Mucosa of gallbladder (tissue), 1 donor: ENCODE measurements at regions not wholly inside any gene's neighbourhood (a gene's known extent, or its start where the extent isn't known, plus 50 kb on each side); places are given as distances from the start of the nearest gene placed in this dataset.
A peak's percentile ranks its signal among the peaks of the same experiment; 100 is the strongest.

Experiments
- DNase-seq: peaks from one replicate; pipeline ENCODE4 v3.0.0-alpha.2; 2020; ENCODE audit warnings: low spot score
- donor health status: DM: no; HTN: no; CAD: no.

DNA sequence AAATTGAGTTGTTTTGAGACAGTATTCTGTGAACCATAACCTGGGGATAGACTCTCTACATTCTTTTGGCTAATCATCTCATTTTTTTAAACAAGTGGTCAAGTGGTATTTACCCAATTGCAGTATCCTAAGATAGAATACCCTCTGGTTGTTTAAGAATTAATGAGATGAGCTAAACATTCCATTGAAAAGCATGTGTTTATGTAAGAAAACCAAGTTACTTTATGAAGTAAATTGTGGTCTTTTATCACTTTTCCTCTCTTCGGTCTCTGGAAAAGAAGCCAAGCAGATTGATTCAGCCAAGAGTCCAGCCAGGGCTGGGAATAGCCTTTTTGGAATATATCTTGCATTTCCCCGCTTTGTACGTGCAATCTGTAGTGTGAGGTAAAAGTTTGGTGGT lies 185.7 kb upstream of the TOPAZ1 start:
- no peak for DNase-seq

DNA sequence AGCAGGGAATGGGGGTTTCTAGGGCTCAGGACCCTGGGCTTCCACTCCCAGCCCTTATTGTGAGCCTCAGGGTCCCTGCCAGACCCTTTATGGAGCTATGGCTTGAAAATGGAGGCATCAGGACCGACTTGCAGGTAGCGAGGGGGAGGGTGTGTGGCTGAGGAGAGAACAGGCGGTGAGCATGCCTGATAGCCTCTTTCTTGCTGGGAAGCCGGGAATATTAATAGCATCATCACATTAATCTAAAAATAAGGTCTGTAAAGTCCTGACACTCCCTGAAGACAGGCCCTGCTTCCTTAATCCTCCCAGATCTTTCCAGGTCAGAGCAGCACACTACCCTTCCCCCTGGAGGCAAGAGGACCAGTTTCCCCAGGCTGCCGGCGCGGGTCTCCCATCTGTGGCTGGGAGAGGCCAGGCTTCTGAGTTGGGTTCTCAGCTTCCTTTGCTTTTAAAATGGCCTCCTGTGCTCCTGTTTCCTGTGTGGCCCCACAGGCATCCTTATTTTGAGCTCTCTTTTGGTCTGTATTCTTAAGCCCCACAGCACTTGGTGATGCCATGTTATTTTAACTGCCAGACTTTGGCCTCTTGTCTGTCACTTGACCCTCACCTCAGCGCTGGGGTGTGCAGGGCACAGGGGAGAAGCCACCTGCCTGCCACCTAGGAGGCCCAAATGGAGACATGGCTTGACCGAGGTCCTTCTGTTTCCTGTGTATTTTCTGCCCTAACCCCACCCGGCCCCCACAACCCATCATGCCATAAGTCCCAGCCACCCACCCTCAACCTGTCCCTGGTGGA lies 185.0 kb upstream of the TOPAZ1 start:
- no peak for DNase-seq

DNA sequence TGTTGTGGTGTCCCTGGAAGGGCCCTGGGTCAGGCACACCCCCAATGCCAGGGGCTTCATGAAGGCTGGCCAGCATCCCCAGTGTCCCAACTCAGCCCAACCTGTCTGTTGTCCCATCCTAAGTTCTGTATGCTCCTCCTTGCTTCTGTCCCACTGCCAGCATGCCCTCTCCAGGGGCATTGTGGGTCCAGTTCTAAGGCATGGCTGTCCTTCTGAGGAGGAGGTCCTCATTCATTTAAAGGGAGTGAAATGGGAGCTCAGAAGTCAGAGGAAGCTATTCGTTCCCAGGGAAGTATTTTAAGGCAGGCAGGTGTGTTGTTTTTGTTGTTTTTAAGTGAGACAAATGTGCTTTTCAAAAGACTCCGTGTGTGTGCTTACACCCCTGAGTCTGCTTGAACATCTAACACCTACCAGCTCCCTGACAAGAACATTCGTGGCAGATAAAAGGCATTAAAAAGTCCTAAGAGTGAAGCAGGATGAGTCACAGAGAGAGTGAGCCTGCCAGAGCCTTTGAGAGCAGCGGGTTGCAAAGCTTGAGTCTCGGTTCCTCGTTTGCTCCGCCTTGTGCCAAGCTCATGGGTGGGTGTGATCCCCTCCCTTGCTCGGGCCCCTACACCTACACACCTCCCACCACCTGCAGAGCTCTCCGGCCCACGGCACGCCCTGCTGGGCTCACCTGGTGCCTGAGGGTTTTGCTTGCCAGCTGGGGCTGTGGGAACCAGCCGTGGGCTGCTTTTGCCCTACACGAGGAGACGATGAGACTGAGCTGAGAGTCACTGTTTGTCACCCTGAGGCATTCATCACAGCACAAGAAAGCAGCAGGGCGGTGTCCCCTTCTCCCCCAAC lies 183.4 kb upstream of the TOPAZ1 start:
- DNase-seq, result no peak

DNA sequence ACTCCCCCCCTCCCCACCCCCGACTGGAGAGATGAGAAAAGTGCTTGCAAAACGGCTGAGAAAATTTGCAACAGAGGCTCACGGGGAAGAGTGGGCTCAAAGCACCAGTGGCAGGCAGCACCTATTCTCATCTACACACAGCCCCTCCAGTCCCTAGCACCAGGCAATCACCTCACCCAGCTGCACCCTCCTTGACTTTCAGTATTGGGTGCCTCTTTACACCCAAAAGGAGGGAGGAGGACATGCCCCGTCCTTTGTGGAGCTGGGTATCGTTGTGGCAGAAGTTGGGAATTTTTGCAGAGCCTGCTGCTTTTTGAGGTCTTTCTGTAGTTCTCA lies 182.8 kb upstream of the TOPAZ1 start:
- DNase-seq, result no peak

DNA sequence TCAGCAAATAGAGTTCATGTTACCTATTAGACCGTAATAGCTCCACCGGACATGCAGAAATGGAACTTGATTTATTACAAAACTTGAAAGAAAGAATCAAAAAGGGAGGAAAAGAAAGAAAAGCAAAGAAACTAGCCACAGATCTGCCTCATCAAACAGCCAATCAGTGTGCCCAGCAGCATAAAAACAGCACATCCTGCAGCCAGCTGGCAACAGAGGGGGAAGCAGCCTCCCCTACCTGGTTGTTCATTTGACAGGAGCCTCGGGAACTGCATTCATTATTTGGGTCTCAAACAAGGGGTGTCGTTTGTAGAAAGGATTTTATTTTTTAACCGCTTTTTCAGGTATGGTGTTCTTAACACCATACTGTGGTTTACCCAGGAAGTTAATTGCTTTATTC lies 181.5 kb upstream of the TOPAZ1 start:
- DNase-seq, result no peak

DNA sequence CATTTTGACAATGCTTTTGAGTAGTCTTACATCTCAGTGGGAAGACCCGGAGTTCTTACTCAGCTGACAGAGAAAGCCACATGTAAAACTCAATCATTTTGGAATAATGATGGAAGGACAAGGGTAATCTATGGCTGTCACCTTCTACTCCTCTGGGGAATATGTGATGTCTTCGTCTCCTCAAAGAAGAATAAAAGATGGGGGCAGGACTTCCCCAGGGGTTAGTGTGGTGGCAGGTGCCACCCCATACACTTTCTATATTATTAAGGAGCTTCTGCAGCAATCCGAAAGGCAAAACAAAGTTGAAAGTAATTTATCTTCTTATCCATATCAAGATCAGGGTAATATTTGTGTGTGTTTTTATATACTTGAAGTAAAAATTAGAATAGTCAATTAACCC lies 180.4 kb upstream of the TOPAZ1 start:
- DNase-seq, result no peak

DNA sequence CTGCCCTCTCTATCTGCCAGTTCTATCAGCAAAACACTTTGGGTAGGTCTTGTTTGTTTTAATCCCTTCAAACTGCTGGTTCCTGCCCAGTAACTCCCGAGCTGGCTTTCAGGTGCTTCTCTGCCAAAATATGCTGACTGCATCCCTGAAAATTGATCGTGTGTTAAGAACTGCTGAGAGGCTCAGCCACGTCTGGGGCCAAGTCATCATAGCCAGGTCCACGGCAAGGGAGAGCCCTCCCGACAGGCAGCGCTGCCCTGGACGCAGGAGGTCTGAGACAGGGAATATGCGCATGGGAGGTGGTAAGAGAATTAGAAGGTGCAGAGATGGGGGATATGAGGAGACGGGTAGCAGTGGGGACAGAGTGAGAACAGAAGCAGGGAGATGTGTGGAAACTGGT lies 179.7 kb upstream of the TOPAZ1 start:
- no peak for DNase-seq

DNA sequence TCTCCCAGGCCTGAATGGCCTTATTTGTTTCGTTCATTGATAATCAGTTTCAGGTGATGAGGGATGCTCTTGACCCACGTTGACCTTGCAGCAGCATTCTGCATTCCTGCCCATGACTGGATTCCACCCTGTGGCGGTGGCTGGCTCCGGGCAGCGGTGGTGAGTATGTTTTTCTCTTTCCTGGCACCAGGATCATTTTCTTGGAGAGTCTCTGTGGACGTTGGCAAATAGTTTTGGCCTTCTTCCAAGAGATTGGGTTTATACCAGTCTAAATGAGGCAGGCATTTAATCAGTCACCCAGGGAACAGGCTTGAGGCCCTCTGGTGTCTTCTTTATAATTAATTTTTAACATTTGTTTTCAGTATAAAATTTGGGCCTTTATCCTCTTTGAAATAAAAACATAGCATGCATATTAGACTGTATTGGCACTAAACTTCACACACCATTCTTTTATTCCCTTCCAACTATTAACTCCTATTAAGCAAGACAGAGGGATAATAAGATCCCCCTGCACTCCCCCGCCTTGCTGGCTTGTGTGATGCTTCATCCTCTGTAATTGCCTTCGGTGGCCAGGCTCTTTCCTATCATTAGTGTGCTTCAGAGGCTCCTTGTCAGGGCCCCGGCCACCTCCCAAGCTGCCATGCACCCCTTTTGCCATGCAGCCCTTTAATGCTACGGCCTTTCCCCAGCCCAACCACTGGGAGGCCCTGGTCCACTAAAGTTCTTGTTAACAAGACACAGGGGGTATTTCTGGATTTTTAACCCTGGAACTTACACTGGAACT lies 176.2 kb upstream of the TOPAZ1 start:
- DNase-seq, result peak; percentile 37

DNA sequence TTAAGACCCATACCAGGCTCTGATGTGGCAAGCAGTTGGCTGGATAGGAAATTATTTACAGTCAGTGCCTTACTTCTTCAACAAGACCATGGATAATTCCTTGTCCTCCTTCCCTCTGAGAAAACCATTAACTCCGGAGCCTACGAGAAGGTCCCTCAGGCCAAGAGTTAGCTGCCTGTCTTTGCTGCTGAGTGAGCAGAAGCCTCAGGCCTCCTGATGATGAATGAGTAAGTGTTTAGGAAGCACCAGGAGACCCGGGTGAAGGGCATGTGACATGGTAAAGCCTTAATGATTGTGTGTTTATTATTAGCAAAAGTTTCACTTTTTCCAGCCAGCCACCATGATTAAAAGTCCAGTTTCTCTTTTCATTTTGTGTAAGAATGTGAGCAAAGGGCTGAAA lies 174.9 kb upstream of the TOPAZ1 start:
- no peak for DNase-seq

DNA sequence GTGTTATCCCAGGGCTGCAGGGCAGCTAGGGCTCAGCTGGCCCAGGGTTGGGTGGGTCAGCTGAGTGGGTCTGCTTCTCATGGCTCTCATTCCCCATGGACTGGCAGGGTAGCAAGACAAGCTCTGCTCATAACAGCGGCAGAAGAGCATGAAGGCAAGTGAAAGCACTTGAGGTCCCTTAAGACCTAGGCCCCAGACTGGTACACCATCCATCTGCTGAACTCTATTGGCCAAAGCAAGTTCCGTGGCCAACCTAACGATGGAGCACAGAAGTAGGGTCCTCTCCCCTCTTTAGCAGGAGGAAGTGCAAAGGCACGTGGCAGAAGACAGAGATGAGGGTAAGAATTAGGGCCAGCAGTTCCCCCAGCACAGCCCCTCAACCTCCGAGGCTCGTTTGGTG lies 174.3 kb upstream of the TOPAZ1 start:
- no peak for DNase-seq

DNA sequence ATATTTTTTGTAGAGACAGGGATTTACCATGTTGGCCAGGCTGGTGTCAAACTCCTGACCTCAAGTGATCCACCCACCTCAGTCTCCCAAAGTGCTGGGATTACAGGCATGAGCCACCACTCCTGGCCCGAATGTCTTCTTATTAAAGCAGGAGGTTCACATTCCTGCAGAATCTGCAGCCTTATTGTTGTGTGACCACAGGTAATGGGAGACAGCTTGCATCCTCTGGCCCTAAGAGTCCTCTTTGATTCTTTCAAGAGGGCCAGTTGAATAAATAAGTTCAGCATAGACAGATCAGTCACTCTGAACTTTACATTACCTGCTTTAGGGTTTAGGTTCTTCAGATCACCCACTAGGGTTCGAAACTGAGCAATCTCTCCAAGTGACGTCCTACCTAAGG lies 172.9 kb upstream of the TOPAZ1 start:
- no peak for DNase-seq

DNA sequence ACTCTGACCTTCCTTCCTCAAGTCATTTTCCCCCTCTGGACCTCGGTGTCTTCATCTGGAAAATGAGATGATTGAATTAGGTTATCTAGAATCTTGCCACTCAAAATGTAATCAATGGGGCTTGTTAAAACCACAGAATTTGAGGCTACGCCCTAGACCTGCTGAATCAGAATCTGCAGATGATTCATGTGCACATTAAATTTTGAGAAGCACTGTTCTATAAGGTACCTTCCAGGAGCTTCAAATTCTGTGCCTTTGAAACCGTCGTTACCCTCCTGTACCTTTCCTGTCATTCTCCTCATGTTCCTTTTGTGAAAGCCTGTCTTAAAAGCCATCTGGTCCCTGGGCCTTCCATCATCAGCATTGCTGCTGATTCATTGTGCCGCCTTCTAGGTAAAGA lies 172.4 kb upstream of the TOPAZ1 start:
- DNase-seq, result no peak

DNA sequence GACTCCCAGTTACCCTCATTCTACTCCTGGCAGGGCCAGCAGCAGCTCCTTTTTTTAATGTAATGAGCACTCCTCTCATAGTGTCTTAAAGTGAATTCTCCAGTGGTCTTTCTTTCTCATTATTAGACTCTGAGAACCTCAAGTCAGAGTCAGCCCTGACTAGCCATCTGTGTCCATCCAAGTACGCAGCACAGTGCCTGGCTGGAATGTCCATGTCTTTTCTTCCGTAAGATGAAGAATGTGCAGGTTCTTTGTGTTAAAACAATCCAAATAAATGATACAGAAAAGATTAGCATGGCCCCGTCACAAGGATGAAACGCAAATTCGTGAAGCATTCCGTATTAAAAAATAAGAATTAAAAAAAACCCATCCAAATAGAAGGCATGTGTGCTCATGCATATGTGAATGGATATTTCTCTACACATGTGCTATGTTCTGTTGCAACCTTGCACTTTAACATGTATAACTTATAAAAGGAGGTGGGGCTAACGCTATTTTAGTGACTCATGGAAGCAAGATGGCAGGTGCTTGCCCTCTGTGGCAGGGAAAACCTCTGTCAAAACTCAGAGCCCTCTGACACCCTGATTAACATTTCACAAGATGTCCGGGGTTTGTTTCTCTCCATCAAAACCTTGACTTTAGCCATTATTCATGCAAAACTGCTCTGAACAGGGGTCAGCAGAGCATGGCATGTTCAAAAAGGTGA lies 170.7 kb upstream of the TOPAZ1 start:
- no peak for DNase-seq

DNA sequence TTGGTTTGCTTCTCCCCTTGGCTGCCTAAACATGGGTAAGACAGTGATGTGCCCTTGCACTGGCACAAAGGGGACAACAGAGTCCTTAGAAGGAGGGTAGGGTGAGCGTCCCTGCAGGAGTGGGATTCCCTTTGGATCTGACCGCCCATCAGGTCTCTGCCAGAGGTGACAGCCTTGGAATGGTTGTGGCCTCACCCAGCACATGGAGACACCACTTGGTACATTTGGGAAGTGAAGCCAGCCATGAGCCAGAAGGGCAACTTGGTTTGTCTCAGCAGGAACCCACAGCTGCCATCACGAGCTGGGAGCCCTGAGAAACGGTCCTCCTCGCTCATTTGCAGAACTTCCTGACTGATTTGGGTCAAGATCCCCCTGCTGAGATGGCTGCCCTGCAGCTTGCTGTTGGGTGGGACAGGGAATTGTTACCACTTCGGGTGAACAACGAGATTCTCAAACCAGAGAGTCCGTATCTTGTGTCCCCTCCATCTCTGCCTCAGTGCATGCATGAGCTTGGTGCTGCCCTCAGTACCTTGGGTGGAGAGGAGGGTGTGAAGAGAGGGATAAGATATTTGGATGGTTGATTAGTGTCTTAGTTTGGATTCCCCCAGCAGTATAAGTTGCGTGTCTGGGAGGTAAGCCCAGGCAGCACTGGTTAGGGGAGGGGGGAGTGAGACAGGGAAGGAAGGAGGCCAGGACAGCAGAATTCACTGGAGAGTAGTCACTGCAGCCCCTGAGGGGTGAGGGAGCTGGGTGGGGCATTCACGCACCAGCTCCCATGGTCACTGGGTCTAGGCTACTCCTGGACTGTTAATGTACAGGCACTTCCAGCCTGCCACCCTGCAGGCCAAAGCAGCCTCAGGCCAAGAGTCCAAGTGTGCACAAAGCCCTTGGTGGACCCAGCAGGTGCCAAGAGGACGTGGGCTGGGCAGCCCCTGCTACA lies 168.8 kb upstream of the TOPAZ1 start:
- DNase-seq, result no peak

DNA sequence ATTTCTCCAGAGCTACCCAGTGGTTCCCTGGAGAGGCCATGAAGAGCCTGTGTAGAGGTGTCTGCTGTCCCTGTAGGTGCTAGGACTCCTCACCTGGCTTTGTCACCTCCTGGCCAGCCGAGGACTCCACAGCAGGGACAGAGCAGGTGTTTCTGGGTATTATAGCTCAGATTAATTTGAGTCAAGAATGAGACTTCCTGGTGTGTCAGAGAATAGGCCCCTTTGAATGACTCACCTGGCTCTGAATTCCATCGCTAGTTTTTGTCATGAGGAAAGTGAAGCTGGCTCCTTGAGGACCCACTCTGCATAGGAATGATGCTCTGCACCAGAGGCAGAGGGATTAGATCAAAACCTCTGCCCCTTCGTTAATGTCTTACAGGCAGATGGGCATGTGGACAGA lies 167.5 kb upstream of the TOPAZ1 start:
- DNase-seq, result no peak

DNA sequence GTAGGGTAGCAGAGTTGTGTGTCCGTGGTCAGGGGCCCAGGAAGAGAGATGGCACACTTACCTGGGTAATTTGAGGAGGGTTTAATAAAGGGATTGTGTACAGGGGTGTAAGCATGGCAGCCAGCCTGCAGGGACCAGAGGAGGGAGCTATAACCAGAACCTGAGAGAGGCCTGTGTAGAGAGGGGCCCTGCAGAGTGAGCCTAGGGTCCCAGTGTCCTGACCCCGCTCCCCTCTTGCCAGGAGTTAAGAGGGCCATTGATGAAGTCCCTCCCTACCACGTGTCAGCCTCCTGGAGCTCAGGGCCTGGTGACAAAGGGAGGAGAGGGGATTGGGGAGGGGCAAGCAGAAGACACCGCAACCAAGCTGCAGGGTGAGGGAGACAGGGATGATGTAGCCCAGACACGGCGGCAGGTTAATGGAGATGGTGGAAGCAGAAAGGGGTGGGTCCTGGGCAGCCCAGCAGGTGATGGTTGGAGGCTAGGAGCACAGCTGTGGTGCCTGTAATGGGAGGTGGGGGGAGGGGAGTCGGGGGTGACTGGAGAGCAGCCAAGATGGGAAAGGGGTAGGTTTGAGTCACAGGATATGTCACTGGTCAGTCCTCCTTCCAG lies 165.4 kb upstream of the TOPAZ1 start:
- no peak for DNase-seq

DNA sequence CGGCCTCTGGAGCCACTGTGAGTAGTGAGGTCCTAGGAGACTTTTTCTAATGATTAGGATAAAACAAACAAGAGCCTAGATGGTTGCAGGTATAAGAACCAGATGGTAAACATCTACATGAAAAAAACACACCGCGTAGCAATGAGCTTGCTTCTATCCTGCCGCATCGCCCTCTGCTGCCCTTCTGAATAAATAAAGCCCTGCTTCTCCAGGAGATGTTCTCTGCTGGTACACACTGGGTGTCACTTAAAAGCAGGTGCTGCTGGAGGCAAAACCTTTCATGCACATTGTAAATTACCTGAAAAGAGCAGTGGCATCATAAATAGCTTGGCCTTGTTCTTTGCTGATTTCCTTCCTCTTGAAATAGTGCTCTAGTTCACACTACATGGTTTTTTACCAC lies 164.4 kb upstream of the TOPAZ1 start:
- no peak for DNase-seq

DNA sequence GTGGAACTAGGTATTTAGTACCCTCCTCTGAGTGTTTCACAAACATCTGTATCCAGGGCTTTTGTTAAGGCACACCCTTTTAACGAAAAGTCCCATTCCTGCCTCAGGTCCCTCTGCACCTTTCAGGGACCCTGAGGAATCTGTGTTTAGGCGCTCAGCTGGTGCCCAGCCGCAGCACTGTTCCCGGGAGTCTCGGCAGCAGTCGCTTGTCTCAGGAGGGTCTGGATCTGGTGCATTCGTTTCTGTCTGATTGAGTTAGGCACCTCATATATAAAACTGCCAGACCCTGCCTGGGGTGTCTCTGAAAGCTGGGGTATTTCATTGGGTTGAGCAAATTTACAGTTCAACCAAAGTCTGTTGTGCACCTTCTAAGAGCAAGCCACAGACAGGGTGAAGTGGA lies 162.8 kb upstream of the TOPAZ1 start:
- no peak for DNase-seq

DNA sequence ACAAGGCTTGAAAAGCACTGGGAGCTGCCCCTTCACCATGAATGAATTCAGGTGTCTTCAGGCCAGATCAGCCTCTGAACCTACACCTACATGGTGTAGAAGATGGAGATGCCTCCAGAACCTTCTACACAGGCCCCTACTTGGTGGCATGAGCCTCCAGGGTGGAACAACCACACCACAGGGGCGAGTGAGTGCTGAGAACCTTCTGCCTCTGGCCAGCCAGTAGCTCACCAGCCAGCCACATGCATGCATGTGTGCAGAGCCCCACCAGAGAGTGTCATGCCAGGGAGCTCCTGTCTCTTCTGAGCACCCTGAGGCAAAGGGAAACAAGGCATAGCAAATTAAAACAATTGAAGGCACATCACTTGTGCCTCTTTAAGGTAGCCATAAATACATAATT lies 161.8 kb upstream of the TOPAZ1 start:
- DNase-seq, result no peak

DNA sequence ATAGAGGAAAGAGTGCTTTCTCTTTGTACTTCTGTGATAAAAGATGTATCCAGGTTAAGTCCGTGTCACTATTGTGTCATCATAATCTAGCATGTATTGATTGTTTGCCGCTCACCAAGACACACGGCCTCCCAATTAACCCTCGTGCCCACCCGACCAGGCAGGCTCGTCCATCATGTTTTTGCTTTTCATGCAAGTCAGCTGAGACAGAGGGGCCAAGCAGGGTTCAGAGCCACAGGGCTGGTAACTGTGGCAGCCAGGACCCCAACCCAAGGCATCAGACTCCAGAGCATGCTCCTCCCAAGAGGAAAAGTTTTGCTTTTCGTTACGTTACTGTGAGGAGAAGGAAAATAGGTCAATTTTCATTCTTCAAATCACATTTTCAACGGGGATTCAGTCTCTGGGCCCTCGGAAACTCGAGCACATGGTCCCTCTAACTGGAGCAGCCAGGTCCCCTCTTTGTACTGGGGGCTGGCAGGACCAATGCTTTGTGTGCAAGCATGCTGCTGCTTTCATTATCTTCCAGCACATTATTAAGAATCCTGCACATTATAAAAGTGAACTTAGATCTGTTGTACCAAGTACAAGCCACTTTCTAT lies 161.1 kb upstream of the TOPAZ1 start:
- no peak for DNase-seq
